GM13977 (cell line): ENCODE measurements at regions not wholly inside any gene's neighbourhood (a gene's known extent, or its start where the extent isn't known, plus 50 kb on each side); places are given as distances from the start of the nearest gene placed in this dataset.

ENCODE experiments used
- DNase-seq: peaks from one replicate; pipeline ENCODE4 v3.0.0; 2012; ENCODE audit warnings: low spot score
- in situ Hi-C: fragments of 300-500 bp; cut with MboI; formaldehyde crosslinking; loops from one replicate; pipeline ENCODE4 v1.12.0; 2022; ENCODE audit warnings: low sequenced_read_pairs, low pct_unique_long_range_greater_than_20kb, mixed read lengths, inconsistent platforms; ENCODE audit not compliant: unreplicated experiment
- TF ChIP-seq, protein P1 (sequence below): IDR thresholded peaks from 2 replicates; pipeline ENCODE4 v1.5.1; 2012; ENCODE audit warnings: mild to moderate bottlenecking, control low read depth; ENCODE audit not compliant: insufficient read depth; ENCODE audit errors: extremely low read depth, missing control alignments

DNA sequence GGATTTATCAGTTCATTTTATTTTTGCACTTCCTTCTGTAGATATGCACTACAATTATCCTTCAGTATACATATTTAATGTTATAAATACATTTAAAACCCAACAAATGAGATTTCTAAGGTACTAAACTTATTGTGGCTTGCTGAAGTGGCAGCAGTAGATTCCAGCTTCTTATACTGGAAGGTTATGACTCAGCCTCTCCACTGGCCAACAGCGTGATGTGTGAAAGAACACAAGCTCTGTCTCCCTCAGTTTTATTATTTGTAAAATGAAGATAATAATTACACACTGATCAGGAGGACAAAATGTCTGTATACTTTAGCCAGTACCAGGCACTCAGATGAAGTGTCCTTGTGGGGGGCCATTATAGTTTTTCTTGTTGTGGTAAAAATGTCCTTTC is 1147.1 kb downstream of the CNTNAP5 start:
- DNase-seq = no peak
- in situ Hi-C loops = no loop called here
- TF ChIP-seq, protein P1, sequence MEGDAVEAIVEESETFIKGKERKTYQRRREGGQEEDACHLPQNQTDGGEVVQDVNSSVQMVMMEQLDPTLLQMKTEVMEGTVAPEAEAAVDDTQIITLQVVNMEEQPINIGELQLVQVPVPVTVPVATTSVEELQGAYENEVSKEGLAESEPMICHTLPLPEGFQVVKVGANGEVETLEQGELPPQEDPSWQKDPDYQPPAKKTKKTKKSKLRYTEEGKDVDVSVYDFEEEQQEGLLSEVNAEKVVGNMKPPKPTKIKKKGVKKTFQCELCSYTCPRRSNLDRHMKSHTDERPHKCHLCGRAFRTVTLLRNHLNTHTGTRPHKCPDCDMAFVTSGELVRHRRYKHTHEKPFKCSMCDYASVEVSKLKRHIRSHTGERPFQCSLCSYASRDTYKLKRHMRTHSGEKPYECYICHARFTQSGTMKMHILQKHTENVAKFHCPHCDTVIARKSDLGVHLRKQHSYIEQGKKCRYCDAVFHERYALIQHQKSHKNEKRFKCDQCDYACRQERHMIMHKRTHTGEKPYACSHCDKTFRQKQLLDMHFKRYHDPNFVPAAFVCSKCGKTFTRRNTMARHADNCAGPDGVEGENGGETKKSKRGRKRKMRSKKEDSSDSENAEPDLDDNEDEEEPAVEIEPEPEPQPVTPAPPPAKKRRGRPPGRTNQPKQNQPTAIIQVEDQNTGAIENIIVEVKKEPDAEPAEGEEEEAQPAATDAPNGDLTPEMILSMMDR = no peak

DNA sequence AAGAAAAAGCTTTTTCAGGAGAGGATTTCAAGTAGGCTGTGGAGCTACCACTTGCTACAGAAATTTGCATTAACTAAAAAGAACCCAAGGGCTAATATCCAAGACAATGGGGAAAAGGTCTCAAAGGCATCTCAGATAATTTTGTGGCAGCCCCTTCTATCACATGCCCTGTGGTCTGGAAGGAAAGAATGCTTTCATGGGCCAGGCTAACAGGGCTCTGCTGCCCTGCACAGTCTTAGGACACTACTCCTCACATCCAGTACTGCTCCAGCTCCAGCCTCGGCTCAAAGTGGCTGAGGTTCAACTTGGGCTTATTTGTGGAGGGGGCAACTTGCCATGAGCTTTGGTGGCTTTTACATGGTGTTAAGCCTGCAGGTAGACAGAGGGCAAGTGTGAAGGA is 1150.3 kb downstream of the CNTNAP5 start:
- TF ChIP-seq, protein P1 = no peak
- in situ Hi-C loops = no loop called here

DNA sequence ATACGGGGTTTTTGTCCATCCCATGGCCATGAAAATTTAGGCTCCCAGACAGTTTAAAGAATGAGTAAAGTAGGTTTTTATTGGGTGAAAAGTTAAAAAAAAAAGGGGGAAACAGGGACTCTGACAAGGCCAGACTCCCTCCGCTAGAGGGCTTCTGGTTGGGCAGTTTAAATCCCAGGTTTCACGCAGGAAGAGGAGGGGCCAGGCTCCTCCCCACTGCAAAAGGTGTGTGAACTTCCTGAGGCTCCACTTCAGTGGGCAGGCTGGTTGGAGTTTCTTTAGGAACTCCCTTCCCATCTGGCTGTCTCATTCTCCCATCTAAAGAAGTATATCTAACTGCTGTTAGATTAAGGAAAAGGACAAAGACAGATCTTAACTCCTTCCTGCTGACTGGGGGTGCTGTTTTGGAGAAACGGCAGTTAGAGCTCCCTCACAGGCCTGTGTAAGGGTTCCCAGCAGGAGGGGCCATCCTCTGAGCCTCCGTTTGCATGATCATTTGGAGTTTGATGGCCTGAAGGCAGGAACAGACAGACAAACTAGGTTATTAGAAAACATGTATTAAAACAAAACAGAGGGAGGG is 1160.7 kb downstream of the CNTNAP5 start:
- in situ Hi-C loops = no loop called here
- no peak for DNase-seq
- TF ChIP-seq, protein P1 = no peak

More for the DNA sequence above, 1150.3 kb downstream of the CNTNAP5 start:
- DNase-seq = no peak

DNA sequence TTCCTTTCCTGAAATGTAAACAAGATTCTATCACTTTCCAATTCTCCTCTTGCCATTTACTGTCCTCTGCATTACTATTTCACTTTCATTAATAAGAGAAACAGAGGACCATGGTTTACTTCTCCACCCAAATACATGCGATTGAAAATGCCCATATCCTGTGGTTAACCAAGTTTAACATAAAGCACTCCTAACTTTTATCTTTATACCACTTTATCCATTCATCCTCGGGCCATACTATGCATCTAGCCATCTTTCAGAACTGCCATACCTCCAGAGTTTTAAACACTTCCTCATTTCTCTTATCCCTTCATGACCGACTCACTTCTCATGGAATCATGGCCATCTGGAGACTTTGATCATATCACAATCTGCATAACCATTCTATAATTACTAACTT is 1182.3 kb downstream of the CNTNAP5 start:
- in situ Hi-C loops = no loop called here
- TF ChIP-seq, protein P1 = no peak
- DNase-seq = no peak

DNA sequence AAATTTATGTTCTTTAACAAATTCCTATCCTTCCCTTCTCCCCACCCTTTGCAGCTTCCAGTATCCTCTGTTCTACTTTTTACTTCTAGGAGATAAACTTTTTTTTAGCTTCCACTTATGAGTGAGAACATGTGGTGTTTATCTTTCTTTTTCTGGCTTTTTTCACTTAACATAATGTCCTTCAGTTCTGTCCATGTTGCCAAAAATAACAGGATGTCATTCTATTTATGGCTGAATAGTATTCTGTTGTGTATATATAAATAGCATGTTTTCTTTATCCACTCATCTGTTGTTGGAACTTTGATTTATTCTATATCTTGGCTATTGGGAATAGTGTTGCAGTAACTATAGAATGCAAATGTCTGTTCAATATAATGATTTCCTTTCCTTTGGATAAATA is 1191.2 kb downstream of the CNTNAP5 start:
- DNase-seq = no peak
- in situ Hi-C loops = no loop called here
- TF ChIP-seq, protein P1 = no peak

DNA sequence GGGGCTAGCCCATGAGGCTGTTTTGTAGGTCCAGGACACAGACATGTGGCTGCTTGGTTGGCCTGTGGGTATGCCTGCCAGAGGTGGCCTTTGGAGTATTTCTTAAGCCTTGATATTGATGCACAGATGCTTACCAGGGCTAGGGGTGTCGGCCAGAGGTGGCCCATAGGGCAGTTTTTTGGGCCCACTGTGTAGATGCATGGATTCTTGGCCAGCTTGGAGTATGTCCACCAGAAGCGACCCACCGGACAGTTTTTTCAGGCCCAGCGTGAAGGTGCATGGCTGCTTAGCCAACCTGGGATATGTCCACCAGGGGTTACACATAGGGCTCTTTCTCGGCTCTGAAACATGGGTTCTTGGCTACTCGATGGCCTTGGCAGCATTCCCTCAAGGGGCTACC is 1199.1 kb downstream of the CNTNAP5 start:
- DNase-seq = no peak
- TF ChIP-seq, protein P1 = no peak
- in situ Hi-C loops = no loop called here
